ENCODE measurements at regions not wholly inside any gene's neighbourhood (a gene's known extent, or its start where the extent isn't known, plus 50 kb on each side); places are given as distances from the start of the nearest gene placed in this dataset.

GRCh38 chr13:107764046-107764445, 451.3 kb downstream of the LIG4 start:
- TF ChIP-seq, protein P1, sequence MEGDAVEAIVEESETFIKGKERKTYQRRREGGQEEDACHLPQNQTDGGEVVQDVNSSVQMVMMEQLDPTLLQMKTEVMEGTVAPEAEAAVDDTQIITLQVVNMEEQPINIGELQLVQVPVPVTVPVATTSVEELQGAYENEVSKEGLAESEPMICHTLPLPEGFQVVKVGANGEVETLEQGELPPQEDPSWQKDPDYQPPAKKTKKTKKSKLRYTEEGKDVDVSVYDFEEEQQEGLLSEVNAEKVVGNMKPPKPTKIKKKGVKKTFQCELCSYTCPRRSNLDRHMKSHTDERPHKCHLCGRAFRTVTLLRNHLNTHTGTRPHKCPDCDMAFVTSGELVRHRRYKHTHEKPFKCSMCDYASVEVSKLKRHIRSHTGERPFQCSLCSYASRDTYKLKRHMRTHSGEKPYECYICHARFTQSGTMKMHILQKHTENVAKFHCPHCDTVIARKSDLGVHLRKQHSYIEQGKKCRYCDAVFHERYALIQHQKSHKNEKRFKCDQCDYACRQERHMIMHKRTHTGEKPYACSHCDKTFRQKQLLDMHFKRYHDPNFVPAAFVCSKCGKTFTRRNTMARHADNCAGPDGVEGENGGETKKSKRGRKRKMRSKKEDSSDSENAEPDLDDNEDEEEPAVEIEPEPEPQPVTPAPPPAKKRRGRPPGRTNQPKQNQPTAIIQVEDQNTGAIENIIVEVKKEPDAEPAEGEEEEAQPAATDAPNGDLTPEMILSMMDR (IDR thresholded peaks at IDR 0.05; ENCODE audit: low read depth, low read length, missing control alignments) = no peak
- no peak overlapping the region for H3K4me3 ChIP-seq (ENCODE audit: low read depth, low read length)
- in situ Hi-C loops (cut with HindIII; ENCODE audit: low sequenced_read_pairs) = no loop called here
- no peak for DNase-seq (ENCODE audit: low read depth)

DNA sequence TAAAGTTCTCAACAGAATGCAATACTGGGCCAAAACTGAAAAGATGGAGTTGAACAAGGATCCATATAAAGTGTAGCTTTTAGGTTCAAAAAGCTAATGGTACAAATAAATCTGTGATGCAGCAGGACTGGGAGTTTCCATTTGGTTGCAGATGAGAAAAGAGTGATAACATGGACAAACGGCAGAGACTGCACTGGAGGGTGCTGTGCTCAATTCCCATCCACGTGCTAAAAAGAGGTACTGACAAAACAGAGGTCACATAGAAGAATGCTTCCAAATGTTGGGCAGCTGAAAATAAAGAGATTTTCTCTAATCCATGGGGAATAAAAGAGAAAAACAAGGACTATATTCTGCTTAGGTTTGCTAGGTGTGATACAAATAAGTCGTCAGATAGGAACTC, 461.6 kb downstream of the LIG4 start:
- TF ChIP-seq, protein P1 (IDR thresholded peaks at IDR 0.05; ENCODE audit: low read depth, low read length, missing control alignments) = no peak
- in situ Hi-C loops (cut with HindIII; ENCODE audit: low sequenced_read_pairs) = no loop called here
- no peak overlapping the region for H3K4me3 ChIP-seq (ENCODE audit: low read depth, low read length)
- no peak for DNase-seq (ENCODE audit: low read depth)

- DNase-seq (ENCODE audit: low read depth) = no peak
- TF ChIP-seq, protein P1 (IDR thresholded peaks at IDR 0.05; ENCODE audit: low read depth, low read length, missing control alignments) = no peak
- in situ Hi-C loops (cut with HindIII; ENCODE audit: low sequenced_read_pairs) = no loop called here
- H3K4me3 ChIP-seq (ENCODE audit: low read depth, low read length) = no peak overlapping the region
Measured at GRCh38 chr13:107753291-107753690, 462.0 kb downstream of the LIG4 start.

GRCh38 chr13:107743983-107744382, 471.4 kb downstream of the LIG4 start:
- no peak for DNase-seq (ENCODE audit: low read depth)
- in situ Hi-C loops (cut with HindIII; ENCODE audit: low sequenced_read_pairs) = no loop called here

DNA sequence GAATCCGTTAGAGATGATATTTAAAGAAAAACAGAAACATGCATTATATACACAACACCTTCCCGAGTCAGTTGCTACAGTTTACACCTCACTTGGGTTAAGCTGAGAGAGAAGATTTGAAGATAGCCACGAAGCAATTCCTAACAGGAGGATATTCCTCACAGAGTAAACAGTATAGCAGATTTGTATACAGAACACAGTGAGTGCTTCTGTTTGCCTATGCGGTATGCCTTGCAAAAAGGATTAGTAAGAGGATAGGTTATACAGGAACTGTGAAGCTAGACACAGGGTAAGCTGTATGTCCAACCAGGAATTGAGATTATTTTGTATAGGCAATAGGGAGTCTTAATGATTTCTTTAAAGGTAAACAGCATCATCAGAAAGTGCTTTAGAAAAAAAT, 471.8 kb downstream of the LIG4 start:
- TF ChIP-seq, protein P1 (IDR thresholded peaks at IDR 0.05; ENCODE audit: low read depth, low read length, missing control alignments) = no peak
- in situ Hi-C loops (cut with HindIII; ENCODE audit: low sequenced_read_pairs) = no loop called here
- H3K4me3 ChIP-seq (ENCODE audit: low read depth, low read length) = no peak overlapping the region
- no peak for DNase-seq (ENCODE audit: low read depth)

More at GRCh38 chr13:107743983-107744382, 471.4 kb downstream of the LIG4 start:
- no peak overlapping the region for H3K4me3 ChIP-seq (ENCODE audit: low read depth, low read length)
- TF ChIP-seq, protein P1 (IDR thresholded peaks at IDR 0.05; ENCODE audit: low read depth, low read length, missing control alignments) = no peak

GRCh38 chr13:107743100-107743499, 472.2 kb downstream of the LIG4 start:
- DNase-seq (ENCODE audit: low read depth) = no peak
- in situ Hi-C loops (cut with HindIII; ENCODE audit: low sequenced_read_pairs) = no loop called here
- TF ChIP-seq, protein P1 (IDR thresholded peaks at IDR 0.05; ENCODE audit: low read depth, low read length, missing control alignments) = no peak
- no peak overlapping the region for H3K4me3 ChIP-seq (ENCODE audit: low read depth, low read length)

- H3K4me3 ChIP-seq (ENCODE audit: low read depth, low read length) = no peak overlapping the region
- in situ Hi-C loops (cut with HindIII; ENCODE audit: low sequenced_read_pairs) = no loop called here
- TF ChIP-seq, protein P1 (IDR thresholded peaks at IDR 0.05; ENCODE audit: low read depth, low read length, missing control alignments) = no peak
- DNase-seq (ENCODE audit: low read depth) = no peak
Measured at GRCh38 chr13:107742544-107742943, 472.8 kb downstream of the LIG4 start.

All from astrocyte of the cerebellum (primary cell).